ENCODE measurements at regions not wholly inside any gene's neighbourhood (a gene's known extent, or its start where the extent isn't known, plus 50 kb on each side); places are given as distances from the start of the nearest gene placed in this dataset.

DNA sequence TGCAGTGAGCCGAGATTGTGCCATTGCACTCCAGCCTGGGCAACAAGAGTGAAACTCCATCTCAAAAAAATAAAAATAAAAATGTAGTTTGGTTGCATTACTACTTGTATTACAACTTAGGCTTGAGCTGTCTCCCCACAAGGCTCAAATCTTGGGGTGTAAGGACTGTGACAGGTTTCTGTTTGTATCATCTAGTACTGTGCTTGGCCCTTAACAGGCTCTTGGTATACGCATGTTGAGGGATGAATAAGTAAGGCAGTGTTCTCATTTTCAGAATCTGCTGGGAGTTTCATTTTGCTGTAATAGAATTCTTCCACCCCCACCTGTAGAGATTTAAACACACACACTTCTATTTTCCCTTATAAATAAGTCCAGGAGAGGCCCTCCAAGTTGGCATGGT, 289.4 kb upstream of the EEF2KMT start:
- TF ChIP-seq, protein P1, sequence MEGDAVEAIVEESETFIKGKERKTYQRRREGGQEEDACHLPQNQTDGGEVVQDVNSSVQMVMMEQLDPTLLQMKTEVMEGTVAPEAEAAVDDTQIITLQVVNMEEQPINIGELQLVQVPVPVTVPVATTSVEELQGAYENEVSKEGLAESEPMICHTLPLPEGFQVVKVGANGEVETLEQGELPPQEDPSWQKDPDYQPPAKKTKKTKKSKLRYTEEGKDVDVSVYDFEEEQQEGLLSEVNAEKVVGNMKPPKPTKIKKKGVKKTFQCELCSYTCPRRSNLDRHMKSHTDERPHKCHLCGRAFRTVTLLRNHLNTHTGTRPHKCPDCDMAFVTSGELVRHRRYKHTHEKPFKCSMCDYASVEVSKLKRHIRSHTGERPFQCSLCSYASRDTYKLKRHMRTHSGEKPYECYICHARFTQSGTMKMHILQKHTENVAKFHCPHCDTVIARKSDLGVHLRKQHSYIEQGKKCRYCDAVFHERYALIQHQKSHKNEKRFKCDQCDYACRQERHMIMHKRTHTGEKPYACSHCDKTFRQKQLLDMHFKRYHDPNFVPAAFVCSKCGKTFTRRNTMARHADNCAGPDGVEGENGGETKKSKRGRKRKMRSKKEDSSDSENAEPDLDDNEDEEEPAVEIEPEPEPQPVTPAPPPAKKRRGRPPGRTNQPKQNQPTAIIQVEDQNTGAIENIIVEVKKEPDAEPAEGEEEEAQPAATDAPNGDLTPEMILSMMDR (conservative IDR thresholded peaks at IDR 0.05; ENCODE audit: low read depth, low read length): no peak
- no peak for TF ChIP-seq EZH2phosphoT487 (IDR thresholded peaks at IDR 0.05; ENCODE audit: borderline replicate concordance, low read length)
